ENCODE measurements at regions not wholly inside any gene's neighbourhood (a gene's known extent, or its start where the extent isn't known, plus 50 kb on each side); places are given as distances from the start of the nearest gene placed in this dataset.

DNA sequence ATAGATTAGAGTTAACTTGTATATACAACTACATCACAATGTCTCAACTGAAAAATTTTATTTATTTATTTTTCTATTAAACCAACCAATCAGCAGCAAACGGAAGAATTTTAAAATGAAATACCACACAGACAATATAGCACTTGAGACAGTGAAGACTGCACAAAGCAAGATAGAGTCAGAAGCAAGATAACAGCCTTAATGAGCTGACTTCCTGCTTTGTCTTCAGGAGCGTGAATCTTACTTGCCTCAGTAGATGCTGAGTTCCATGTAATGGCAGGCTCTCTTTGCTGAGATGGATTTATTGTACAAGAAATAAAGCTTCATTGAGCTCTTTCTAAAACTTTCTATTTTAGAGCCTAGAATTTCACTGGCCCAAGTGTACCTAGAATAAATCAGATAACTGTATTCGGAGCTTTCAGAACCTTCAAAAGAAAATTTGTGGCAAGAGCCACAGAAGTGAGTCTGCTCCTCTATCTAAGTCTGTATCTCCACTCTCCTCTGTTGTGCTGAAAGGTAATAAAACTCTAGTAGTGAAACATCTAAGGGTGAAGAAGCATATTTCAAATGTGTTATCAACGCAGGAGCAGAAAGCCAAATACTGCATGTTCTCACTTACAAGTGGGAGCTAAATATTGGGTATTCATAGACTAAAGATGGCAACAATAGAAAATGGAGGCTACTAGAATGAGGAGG is 83.3 kb upstream of the ANKRD55 start:
- no peak for DNase-seq (ENCODE audit: low spot score)
- no peak overlapping the region for H3K27ac ChIP-seq
- TF ChIP-seq, protein P1, sequence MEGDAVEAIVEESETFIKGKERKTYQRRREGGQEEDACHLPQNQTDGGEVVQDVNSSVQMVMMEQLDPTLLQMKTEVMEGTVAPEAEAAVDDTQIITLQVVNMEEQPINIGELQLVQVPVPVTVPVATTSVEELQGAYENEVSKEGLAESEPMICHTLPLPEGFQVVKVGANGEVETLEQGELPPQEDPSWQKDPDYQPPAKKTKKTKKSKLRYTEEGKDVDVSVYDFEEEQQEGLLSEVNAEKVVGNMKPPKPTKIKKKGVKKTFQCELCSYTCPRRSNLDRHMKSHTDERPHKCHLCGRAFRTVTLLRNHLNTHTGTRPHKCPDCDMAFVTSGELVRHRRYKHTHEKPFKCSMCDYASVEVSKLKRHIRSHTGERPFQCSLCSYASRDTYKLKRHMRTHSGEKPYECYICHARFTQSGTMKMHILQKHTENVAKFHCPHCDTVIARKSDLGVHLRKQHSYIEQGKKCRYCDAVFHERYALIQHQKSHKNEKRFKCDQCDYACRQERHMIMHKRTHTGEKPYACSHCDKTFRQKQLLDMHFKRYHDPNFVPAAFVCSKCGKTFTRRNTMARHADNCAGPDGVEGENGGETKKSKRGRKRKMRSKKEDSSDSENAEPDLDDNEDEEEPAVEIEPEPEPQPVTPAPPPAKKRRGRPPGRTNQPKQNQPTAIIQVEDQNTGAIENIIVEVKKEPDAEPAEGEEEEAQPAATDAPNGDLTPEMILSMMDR (conservative IDR thresholded peaks at IDR 0.05; ENCODE audit: low read depth) = no peak
- POLR2A ChIA-PET (ENCODE audit: low non-redundant PET) = no interaction called here
- CTCF ChIA-PET = interaction anchor here (0.6 kb wide), 1 partner anchor 16 kb away, joined by 3 read pairs; no protein-coding TSS in a partner anchor

DNA sequence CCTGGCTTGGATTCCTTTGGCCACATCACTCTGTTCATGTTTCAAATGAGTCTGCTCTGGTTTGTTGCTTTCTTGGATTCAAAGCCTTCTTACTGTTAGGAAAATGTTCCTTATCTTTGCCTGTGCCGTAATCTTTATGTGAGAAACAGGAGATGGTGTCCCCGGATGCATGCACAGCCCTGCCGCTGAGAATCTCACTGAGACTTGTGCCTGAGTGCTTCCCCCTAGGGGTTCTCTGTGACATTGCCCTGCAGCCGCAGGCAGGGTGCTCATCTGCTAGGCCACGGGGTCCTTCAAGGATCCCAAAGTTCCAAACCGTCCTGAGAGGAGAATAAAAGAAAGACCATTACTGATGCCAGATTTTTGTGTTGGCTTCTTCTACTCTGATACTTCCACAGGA is 81.4 kb upstream of the ANKRD55 start:
- no peak for DNase-seq (ENCODE audit: low spot score)
- H3K27ac ChIP-seq = no peak overlapping the region
- ChIA-PET CTCF (interaction anchor here (0.6 kb wide), 2 partner anchors 22 to 122 kb away, joined by 3 to 5 read pairs; no protein-coding TSS in a partner anchor), POLR2A (ENCODE audit: low non-redundant PET) (no interaction called here)
- TF ChIP-seq, protein P1 (conservative IDR thresholded peaks at IDR 0.05; ENCODE audit: low read depth) = no peak; the same call in 1 of the 2 replicates

DNA sequence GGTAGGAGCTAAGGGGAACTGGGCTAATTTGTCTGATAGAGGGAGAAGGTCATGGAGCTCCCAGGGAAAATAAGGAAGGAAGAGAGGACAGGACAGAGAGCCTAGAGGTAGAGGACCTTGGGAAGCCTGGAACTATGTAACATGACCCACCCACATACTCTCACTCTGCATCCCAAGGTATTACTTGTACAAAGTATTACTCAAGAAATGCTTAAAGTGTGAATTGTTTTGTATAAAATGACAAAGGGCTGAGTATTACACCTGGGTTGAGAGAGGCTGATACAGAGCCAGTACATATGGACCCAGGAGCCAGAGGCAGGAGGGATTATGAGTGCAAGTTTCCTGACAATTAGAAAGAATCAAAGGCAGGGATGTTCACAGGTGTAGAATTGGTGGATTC is 80.5 kb upstream of the ANKRD55 start:
- TF ChIP-seq, protein P1 (conservative IDR thresholded peaks at IDR 0.05; ENCODE audit: low read depth) = no peak
- ChIA-PET CTCF (no interaction called here), POLR2A (ENCODE audit: low non-redundant PET) (no interaction called here)
- H3K27ac ChIP-seq = no peak overlapping the region
- DNase-seq (ENCODE audit: low spot score) = no peak

DNA sequence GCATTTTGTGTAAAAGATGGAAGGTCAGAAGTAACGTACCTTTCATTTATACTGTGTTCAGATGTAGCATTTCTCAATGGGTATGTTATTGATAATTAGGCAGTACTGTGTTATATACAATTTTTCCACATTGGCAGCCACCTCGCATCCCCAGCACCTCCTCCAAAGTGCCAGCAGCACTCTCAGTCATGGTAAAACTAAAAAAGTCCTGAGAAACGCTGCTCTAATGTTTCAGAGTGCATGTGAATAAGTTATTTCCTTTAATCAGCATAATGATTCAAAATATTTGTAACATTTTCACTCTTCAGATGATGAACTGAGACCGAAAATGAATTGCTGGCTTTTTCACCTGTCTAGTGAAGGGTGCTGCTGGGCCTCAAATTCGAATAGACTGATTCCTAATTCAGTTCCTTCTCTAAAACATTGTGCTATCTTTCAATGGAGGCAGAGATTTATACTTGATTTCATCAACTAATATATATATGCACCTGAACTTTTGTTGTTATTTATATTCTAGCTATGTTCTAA is 79.9 kb upstream of the ANKRD55 start:
- ChIA-PET CTCF (no interaction called here), POLR2A (ENCODE audit: low non-redundant PET) (no interaction called here)
- H3K27ac ChIP-seq = no peak overlapping the region
- TF ChIP-seq, protein P1 (conservative IDR thresholded peaks at IDR 0.05; ENCODE audit: low read depth) = no peak
- DNase-seq (ENCODE audit: low spot score) = no peak

DNA sequence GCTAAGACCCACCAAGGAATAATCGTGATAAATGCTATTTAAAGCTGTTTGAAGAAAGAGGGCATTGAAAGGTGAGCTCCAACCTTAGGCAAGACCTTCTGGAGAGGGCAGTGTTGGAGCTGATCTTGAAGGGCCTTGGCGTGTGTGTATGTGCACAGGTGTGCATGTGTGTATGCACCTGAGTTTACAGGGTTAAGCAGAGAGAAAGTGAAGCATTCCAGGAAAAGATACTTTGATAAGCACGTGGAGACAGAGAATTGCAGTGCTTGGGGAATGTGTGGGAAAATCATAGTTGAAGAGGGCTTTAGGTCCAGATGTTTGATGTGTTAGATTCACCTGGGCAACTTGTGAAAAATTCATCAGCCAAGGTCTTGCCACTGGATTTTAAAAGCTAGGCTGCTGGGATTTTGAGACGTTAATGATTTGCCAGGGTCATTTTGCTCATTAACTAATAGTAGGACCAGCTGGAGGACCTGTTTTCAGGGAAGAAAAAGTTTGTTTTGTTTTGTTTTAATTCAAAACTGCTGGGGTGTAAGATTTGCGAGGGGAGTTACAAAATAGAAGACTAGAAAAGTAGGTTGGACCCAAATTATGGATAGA is 78.3 kb upstream of the ANKRD55 start:
- TF ChIP-seq, protein P1 (conservative IDR thresholded peaks at IDR 0.05; ENCODE audit: low read depth) = no peak
- CTCF ChIA-PET = interaction anchor here (0.5 to 1.4 kb wide), 3 partner anchors 93 to 634 kb away, joined by 3 to 5 read pairs (median 3); no protein-coding TSS in a partner anchor
- H3K27ac ChIP-seq = no peak overlapping the region
- DNase-seq (ENCODE audit: low spot score) = no peak
- POLR2A ChIA-PET (ENCODE audit: low non-redundant PET) = no interaction called here

DNA sequence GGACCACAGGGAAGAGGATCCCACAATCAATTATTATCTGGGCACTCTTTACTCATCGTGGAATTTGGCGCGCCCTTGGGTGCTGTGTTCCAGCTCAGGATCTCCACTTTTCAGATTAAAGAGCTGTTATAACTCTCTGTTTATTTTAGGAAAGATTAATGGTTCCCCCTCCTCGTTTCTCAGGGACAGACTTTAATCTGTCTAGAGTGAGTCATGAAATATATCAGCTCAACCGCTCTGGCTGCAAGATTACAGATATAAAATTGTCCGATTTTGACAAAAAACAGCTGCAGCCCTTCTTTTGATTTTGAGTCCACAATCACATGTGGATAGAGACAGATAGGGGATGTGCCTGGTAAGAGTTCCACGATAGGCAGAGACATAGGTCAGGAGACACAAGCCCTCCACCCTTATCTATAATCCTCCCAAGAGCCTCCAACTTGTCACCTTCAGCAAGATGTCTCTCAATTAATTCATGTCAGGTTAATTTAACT is 77.6 kb upstream of the ANKRD55 start:
- ChIA-PET CTCF (interaction anchor here (0.5 to 1.4 kb wide), 4 partner anchors 43 to 633 kb away, joined by 3 to 5 read pairs (median 4); no protein-coding TSS in a partner anchor), POLR2A (ENCODE audit: low non-redundant PET) (no interaction called here)
- DNase-seq (ENCODE audit: low spot score) = no peak
- TF ChIP-seq, protein P1 (conservative IDR thresholded peaks at IDR 0.05; ENCODE audit: low read depth) = no peak
- H3K27ac ChIP-seq = no peak overlapping the region

All from RWPE1 (cell line).